ENCODE measurements at regions not wholly inside any gene's neighbourhood (a gene's known extent, or its start where the extent isn't known, plus 50 kb on each side); places are given as distances from the start of the nearest gene placed in this dataset.
"Not testable (repeated sequence)": the region's sequence is repeated elsewhere in the genome, so short reads cannot be mapped to it uniquely, and the experiment has no call there.

GRCh38 chr12:60212159-60213000 is 616.6 kb downstream of the SLC16A7 start:
- 95% methylated on average over 3 of the region's 3 CpGs for WGBS (ENCODE audit: low lambda C conversion rate, missing lambda C conversion rate)
- no peak for TF ChIP-seq EZH2phosphoT487 (IDR thresholded peaks at IDR 0.05; ENCODE audit: low read depth, severe bottlenecking, unreplicated experiment)
- no peak for TF ChIP-seq EZH2 (IDR thresholded peaks at IDR 0.05; ENCODE audit: borderline replicate concordance)
- TF ChIP-seq, protein P1, sequence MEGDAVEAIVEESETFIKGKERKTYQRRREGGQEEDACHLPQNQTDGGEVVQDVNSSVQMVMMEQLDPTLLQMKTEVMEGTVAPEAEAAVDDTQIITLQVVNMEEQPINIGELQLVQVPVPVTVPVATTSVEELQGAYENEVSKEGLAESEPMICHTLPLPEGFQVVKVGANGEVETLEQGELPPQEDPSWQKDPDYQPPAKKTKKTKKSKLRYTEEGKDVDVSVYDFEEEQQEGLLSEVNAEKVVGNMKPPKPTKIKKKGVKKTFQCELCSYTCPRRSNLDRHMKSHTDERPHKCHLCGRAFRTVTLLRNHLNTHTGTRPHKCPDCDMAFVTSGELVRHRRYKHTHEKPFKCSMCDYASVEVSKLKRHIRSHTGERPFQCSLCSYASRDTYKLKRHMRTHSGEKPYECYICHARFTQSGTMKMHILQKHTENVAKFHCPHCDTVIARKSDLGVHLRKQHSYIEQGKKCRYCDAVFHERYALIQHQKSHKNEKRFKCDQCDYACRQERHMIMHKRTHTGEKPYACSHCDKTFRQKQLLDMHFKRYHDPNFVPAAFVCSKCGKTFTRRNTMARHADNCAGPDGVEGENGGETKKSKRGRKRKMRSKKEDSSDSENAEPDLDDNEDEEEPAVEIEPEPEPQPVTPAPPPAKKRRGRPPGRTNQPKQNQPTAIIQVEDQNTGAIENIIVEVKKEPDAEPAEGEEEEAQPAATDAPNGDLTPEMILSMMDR (IDR thresholded peaks at IDR 0.05; ENCODE audit: poor library complexity), result no peak
- Histone ChIP-seq H3K4me1 (ENCODE audit: insufficient read depth) (no peaks in the 10 kb centered on the region), H3K27me3 (no peaks in the 10 kb centered on the region), H2AFZ (no peak overlapping the region), H3K36me3 (replicated peaks; ENCODE audit: insufficient read depth, low read depth) (no peaks in the 10 kb centered on the region), H3K9me2 (replicated peaks; ENCODE audit: insufficient read depth) (no peaks in the 10 kb centered on the region), H3K4me2 (no peak overlapping the region), H3K79me2 (no peaks in the 10 kb centered on the region), H4K20me1 (ENCODE audit: insufficient read depth, poor library complexity, severe bottlenecking) (no peaks in the 10 kb centered on the region), H3K27ac (no peak overlapping the region), H3K9me3 (ENCODE audit: low read depth) (no peaks in the 10 kb centered on the region), H3K4me3 (no peak overlapping the region)
- DNase-seq (ENCODE audit: low spot score), result no peak

GRCh38 chr12:60213272-60213671 is 617.4 kb downstream of the SLC16A7 start:
- not testable (repeated sequence) for H3K79me2 ChIP-seq; H3K9me2 ChIP-seq (replicated peaks; ENCODE audit: insufficient read depth)
- 86% methylated on average over 3 of the region's 3 CpGs for WGBS (ENCODE audit: low lambda C conversion rate, missing lambda C conversion rate)

DNA sequence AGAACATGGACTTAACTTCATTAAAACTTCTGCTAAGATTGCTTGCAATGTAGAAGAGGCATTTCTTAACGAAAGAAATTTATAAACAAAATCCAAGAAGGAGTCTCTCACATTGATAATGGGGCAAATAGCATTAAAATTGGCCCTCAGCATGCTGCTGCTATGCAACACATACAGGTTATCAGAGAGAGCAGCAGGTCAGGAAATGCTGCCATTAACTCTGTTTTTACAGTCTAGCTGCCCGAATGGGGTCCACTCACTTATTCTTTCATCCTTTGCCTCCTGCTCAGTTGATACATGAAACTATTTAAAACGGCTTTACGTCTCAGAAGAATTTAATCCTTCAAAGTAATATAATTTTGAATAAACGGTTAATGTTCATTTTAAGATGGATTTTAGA is 620.4 kb downstream of the SLC16A7 start:
- Histone ChIP-seq H3K79me2 (no peaks in the 10 kb centered on the region), H3K27me3 (no peaks in the 10 kb centered on the region), H3K27ac (no peak overlapping the region), H3K4me3 (no peak overlapping the region), H3K9me3 (ENCODE audit: low read depth) (no peaks in the 10 kb centered on the region), H3K4me1 (ENCODE audit: insufficient read depth) (no peaks in the 10 kb centered on the region), H4K20me1 (ENCODE audit: insufficient read depth, poor library complexity, severe bottlenecking) (no peaks in the 10 kb centered on the region), H3K4me2 (no peak overlapping the region), H2AFZ (no peak overlapping the region), H3K9me2 (replicated peaks; ENCODE audit: insufficient read depth) (no peaks in the 10 kb centered on the region), H3K36me3 (replicated peaks; ENCODE audit: insufficient read depth, low read depth) (no peaks in the 10 kb centered on the region)
- 57% methylated on average over 5 of the region's 5 CpGs for WGBS (ENCODE audit: low lambda C conversion rate, missing lambda C conversion rate)
- TF ChIP-seq, protein P1 (IDR thresholded peaks at IDR 0.05; ENCODE audit: poor library complexity), result no peak
- TF ChIP-seq EZH2 (IDR thresholded peaks at IDR 0.05; ENCODE audit: borderline replicate concordance), result no peak
- TF ChIP-seq EZH2phosphoT487 (IDR thresholded peaks at IDR 0.05; ENCODE audit: low read depth, severe bottlenecking, unreplicated experiment), result no peak
- no peak for DNase-seq (ENCODE audit: low spot score)

More at GRCh38 chr12:60213272-60213671, 617.4 kb downstream of the SLC16A7 start:
- H3K4me1 ChIP-seq (ENCODE audit: insufficient read depth); H4K20me1 ChIP-seq (ENCODE audit: insufficient read depth, poor library complexity, severe bottlenecking); H2AFZ ChIP-seq; H3K4me2 ChIP-seq; DNase-seq (ENCODE audit: low spot score); H3K9me3 ChIP-seq (ENCODE audit: low read depth); H3K4me3 ChIP-seq; H3K27me3 ChIP-seq; H3K27ac ChIP-seq; H3K36me3 ChIP-seq (replicated peaks; ENCODE audit: insufficient read depth, low read depth): not testable (repeated sequence)

- H2AFZ ChIP-seq, result no peak overlapping the region
- WGBS (ENCODE audit: low lambda C conversion rate, missing lambda C conversion rate), result 65% methylated on average over 4 of the region's 4 CpGs
- TF ChIP-seq EZH2 (IDR thresholded peaks at IDR 0.05; ENCODE audit: borderline replicate concordance), result no peak
- H3K79me2 ChIP-seq, result no peaks in the 10 kb centered on the region
- H3K9me2 ChIP-seq (replicated peaks; ENCODE audit: insufficient read depth), result no peaks in the 10 kb centered on the region
- no peak for DNase-seq (ENCODE audit: low spot score)
- no peaks in the 10 kb centered on the region for H3K9me3 ChIP-seq (ENCODE audit: low read depth)
- no peaks in the 10 kb centered on the region for H3K27me3 ChIP-seq
- H4K20me1 ChIP-seq (ENCODE audit: insufficient read depth, poor library complexity, severe bottlenecking), result no peaks in the 10 kb centered on the region
- no peak overlapping the region for H3K27ac ChIP-seq
- H3K4me2 ChIP-seq, result no peak overlapping the region
- H3K4me3 ChIP-seq, result no peak overlapping the region
- no peaks in the 10 kb centered on the region for H3K36me3 ChIP-seq (replicated peaks; ENCODE audit: insufficient read depth, low read depth)
- no peaks in the 10 kb centered on the region for H3K4me1 ChIP-seq (ENCODE audit: insufficient read depth)
Observed at GRCh38 chr12:60223242-60223641, 627.4 kb downstream of the SLC16A7 start.

Measured in hepatocyte (in vitro differentiated cells).